ENCODE measurements at regions not wholly inside any gene's neighbourhood (a gene's known extent, or its start where the extent isn't known, plus 50 kb on each side); places are given as distances from the start of the nearest gene placed in this dataset.

DNA sequence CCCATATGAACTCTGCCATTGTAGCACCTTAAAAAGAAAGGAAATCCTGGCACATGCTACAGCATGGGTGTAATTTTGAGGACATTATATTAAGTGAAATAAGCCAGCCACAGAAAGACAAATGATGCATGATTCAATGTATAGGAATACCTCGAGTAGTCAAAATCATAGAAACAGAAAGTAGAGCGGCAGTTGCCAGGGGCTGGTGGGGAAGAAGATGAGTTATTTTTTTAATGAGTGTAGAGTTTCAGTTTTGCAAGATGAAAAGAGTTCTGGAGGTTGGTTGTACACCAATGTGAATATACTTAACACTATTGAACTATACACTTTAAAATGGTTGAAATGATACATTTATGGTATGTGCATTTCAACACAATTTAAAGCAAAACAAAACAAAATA is 133.0 kb downstream of the ZDHHC21 start:
- no peak for DNase-seq

DNA sequence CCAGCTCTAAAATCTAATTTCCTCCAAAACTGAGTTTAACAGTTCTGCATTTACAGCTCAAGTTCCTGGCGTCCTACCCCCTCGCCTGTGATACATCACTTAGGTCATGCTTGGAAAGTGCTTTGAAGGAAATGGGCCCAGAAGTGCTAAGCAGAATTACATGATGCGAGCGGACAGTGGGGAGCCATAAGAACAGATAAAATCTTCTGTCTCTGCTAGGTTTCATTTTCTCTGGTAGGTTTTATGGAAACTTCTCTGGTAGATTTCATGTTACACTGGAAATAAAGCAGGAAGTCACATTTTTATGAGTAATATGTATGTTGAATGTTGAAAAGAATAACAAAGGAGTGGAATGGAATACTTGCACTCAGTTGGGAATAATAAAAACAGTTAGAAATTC is 138.3 kb downstream of the ZDHHC21 start:
- no peak for DNase-seq

DNA sequence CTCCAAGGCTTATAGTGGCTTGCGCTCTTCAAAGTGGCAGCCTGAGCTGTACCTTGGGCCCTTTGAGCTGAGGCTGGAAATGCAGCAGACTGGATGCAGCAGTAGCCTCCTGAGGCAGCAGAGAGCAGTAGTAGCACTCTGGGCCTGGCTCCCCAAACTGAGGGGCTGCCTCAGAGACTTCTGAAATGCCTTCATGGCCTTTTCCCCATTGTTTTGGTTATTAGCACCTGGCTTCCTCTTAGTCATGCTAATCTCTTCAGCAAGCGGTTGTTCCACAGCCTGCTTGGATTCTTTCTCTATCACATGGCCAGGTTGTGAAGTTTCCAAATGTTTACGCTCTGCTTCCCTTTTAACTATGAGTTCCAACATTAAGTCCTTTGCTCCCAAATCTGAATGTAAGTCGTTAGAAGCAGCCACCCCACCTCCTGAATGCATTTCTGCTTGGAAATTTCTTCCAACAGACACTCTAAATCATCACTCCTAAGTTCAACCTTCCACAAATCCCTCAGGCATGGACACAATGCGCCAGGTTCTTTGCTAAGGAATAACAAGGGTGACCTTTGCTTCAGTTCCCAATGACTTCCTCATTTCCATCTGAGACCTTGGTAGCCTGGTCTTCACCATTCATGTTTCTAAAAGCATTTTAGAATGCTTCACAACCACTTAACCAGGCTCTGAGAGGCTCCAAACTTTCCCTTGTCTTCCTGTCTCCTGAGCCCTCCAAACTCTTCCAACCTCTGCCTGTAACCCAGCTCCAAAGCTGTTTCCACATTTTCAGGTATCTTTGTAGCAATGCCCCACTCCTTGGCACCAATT is 145.8 kb downstream of the ZDHHC21 start:
- DNase-seq, result no peak

DNA sequence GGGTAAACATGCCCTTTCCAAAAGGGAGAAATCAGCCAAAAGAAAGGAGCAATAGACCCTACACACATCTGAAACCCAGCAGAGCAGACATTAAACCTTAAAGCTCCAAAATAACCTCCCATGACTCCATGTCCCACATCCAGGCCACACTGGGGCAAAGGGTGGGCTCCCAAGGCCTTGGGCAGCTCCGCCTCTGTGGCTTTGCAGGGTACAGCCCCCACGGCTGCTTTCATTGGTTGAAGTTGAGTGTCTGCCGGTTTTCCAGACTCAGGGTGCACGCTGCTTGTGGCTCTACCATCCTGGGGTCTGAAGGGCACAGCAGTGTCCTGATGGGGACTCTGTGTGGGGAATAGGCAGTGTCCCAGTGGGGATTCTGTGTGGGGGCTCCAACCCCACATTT is 146.5 kb downstream of the ZDHHC21 start:
- DNase-seq, result no peak

DNA sequence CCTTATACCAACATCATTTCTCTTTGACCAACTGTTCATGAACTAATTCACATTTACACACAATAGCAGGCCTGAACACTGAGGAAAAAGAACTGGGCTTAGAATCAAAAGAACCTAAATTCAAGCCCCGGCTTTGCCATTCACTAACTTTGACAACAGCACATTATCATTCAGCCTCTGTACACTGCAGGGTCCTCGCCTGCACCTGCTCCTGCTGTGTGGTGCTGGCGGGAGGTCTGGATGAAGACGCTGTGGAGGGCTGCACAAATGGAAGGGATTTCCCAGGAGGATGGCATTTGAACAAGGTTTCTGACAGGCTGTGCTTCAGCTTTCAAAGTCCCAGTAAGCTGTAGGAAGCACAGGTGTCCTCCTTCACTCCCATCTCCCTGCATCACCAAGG is 151.2 kb downstream of the ZDHHC21 start:
- DNase-seq, result no peak

DNA sequence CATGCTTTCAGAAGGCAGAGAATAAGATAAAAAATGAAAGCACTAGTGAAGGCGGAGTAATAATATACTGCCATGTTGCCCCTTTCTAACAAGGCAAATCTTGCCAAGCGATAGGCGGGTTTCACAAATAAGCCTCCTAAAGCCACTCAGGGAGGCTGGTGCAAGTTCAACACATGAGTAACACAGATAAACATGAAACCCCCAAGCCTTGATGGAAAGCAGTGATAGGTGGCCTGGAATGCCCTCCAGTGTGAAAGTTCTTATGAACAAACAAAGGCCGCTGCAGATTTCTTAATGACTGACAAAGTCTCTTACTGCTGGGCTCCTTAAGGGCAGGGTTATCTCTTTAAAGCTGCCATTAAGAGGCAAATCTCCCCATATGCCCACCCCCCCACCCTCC is 154.7 kb downstream of the ZDHHC21 start:
- DNase-seq, result no peak

DNA sequence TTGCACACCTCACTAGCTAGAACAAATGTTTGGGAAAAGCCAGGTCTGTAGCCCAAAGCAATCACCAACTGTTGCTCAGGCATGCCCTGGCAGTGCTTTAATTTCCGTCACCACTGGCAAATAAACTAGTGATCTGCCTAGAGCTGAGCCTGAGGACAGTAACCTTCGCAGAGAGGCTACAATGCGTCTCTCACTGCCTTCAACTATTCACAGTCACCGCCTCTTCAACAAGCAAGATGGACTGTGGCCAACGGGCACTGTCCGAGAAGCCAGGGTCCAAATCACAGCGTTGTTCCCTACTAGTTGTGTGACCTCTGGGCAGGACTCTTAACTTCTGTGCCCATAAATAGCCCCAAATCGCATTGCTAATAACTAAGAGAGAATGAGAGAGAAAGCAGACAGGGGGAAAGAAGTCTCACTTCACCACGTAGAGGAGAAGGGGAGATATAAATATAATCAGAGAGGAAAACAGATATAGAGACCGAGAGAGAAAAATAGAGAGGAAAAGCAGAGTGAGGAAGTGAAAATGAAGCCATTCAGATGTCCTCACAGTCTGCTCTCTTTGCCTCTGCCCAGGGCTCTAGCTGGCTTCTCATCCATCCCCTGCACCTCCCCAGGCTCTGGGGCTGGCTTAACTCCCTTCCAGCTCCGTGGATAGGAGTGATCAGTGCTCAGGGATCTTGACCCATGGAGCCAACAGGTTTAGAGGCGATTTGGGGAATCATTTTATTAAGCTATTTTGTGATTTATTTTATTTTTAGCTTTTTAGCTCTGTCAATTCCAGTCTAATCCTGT is 157.9 kb downstream of the ZDHHC21 start:
- no peak for DNase-seq

DNA sequence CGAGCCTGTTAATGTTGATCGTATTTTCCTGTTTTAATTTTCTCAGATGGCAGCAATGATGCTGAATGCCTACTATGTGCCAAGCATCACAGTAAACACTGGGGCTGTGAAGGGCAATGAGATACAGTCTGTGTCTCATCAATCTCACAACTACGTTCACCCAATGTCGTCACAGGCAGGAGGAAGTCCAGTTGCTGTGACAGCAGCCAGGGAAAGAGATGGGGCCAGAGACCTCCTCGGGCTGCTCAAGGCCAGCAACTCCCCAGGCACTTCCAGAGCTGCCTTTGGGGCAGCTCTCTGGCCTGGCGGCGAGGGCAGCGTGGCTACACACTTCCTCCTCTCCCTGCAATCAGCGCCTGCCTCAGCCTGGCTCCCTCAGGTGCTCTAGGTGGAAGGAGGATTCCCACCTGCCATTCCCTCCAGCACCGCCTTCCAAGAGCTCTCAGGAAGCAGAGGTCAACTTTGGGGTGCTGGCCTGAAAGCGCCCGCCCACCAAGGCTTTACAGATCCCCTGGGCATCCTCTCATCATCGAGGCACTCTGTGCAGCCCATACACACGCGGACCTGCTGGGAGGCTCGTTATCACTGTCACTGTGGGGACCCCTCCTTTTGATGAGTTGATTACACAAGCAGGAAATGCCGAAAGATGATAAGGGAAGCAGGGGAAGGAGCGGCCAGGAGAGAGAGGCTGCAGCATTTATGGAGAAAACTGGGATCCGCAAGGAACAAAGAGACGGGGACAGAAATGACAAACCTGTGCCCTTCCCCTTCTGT is 159.2 kb downstream of the ZDHHC21 start:
- DNase-seq, result no peak

DNA sequence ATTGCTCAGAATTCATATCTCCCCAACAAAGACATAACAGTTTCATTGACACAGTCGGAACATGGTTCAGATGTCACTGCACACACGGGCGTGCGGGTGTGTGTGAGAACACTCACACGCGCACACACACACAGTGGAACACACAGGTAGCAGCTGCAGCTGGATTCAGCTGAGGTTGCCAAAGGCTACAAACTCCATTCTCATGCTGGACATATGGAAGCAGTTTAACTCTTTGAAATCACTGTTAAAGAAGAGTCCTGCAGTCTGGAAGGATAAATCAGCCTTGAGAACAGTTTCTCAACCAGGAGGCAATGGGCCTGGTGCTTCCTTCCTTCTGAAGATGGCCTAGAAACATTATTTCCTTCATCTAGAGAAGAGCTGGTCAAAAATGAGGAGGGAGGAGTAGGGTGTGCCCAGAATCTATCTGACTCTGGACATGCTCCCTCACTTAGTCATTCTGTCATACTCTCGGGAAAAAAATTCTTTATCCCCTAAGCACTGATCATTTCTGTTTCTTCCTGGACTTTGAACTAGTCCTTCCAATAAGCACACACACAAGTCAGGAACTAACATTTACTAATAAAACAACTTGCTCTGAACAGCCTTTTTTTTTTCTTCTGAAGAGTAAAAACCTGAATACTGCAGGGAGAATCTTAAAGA is 160.6 kb downstream of the ZDHHC21 start:
- no peak for DNase-seq

DNA sequence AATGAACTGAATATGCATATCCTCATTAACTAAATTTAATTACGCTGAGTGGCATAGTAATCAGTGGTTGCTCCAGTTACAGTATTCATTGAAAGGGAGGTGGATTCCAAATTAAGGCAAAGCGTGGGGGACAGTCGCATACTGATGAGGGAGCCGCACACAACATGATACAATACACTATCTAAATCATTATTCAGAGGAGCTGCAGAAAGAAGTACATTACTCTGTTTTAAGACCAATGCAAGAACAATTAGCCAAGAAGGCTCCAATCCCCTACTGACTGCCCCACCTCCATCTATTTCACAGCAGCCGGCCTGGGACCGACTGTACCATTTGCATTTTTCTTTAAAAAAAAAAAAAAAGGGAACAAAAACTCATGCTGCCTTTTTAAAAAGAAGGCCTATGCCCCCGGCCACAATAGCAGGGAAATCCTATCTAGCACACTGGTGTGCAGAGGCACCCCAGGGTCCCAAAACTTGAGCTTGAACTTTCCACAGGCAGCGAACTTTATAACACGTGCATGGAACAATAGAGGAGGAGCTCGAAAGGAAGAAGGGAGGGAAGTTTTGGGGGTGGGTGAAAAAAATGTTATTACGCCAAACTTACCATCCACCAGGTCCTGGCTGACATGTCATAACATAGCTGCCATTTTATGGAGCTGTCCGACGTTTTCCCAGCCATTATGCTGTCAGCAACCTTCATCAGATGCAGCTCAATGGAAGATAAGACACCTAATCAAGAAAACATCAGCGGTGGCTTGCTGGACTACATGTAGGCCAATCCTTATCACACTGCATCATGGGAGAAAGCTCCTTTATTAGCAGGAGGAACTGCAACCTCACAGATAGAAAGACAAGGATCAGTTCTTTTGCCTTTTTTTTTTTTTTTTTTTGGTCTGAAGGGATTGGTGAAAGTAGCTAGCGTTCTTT is 161.6 kb downstream of the ZDHHC21 start:
- no peak for DNase-seq

DNA sequence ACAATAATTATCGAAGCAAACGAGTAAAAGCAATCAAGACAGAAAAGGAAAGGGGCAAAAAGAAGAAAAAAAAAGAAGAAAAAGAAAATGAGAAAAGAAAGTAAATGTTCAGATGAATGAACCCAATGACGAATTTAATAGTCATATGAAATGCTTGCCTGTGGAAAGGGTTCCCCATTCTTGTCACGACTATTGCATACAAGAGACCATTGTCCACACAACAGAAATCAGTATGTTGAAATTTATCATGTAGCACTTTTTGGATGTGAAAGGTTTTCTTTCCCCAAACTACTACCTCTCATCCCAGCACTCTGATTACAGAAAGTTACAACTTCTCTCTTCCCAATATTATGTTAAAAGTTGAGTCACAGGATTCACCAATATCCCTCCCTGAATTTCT is 162.4 kb downstream of the ZDHHC21 start:
- DNase-seq, result no peak

DNA sequence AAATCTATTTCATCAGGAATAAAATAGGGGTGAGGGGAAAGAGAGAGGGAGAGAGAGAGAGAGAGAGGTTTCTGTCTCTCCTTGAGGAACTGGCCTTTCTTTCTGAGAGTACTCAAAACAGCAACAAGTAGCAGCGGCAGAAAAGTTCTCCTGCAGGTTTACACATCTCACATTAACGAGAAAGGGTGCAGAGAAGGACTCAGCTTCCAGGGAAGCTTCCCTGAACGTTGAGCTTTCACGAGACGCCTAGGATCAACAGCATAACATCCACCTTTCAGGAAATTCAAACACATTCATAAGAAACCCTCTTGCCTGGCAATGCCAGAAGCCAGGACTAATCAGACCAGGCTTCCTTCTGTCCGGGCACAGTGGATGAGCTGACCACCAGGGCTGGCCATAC is 162.9 kb downstream of the ZDHHC21 start:
- no peak for DNase-seq

DNA sequence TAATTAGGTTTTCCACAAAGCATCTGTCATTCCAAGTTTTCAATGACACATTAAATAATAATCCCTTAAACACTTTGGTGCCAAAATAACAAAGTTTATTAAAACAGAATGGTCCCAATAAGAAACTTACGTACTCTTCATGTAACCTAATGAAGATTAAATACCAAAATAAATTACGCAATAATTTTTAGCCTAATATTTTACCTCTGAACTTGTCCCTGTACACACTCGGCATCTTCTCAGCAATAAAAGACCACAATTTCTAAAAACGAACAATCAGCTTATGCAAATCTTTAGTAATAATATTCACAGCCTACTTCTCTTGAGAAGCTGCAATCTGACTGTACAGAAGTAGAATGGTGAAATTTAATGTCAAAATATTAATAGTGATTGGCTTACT is 163.6 kb downstream of the ZDHHC21 start:
- no peak for DNase-seq

DNA sequence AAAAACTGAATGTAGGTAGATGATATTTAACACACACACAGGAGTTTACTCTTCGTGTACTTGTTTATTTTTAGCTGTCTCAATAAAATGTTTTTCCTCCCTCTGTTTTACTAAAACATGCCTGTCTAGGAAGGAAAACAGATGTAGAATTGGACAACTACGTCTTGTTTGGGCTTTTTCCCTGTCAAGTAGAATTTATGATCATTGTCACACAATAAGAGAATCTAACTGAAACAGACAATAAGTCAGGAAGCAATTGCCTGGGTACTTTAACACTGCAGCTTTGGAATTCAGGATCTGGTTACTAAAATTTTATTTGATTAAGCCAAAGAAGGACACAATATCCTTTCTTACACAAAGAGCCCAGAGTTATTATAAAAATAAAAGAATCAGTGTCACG is 164.2 kb downstream of the ZDHHC21 start:
- DNase-seq, result no peak

DNA sequence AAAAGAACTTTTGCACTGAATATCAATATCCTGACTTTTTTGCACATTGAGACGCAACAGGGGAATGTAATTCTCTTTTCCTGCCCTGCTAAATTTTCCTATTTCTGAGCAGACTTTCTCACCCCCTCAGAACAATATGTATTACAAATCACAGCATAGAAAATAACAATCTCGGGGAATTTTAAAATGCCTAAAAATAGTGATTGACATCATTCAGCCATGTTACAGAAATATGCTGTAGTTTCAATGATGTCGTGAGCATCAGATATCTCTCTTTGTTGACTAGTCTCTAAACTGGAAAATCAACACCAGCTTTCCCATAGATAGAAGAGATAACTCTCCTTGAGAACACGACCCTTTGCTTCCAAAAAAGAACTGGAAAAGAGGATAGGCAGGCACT is 166.7 kb downstream of the ZDHHC21 start:
- no peak for DNase-seq

DNA sequence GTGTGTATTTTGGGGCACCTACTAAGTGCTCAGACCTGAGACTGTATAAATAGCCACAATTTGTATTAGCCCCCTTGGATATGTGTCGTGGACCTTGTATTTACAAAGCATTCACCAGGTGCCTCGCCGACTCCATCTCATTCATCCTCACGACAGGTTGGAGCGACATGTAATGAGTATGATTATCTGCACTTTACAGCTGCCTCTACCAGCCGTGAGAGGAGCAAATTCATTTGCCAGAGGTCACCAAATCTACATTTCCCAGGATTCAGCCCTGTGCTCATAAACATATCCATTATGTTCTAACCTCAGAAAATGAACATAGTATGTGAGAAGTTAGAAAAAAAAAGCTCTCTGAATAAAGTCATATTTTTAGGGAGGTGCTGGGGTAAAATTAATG is 167.4 kb downstream of the ZDHHC21 start:
- DNase-seq, result no peak

DNA sequence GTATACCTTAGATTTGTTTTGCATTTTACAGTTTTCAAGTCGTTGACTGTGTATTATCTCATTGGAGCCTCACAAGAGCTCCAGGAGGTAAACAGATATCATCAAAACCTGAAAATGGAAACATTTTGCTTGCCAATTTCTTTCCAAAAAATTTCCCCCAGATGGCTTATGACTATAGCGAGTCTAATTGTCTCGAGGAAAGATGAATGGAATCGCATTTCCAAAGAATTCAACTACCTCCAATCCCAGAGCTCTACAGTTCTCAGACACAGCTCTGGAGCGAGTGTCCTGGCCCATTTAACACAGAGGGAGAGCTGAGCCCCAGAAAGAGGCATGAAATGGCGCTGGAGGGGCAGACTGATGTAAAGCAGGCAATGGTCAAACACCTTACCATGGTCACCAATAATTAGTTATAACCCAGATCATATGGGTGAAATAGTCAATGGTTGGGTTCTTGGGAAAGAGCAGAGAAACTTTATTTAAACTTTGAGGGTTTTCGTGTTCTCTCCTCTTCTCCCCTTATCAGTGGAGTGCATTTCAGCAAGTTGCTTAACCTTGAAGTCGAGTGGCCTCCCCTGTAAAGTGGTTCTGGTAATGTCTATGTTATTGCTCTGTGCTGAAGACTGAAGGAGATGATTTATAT is 168.2 kb downstream of the ZDHHC21 start:
- no peak for DNase-seq

DNA sequence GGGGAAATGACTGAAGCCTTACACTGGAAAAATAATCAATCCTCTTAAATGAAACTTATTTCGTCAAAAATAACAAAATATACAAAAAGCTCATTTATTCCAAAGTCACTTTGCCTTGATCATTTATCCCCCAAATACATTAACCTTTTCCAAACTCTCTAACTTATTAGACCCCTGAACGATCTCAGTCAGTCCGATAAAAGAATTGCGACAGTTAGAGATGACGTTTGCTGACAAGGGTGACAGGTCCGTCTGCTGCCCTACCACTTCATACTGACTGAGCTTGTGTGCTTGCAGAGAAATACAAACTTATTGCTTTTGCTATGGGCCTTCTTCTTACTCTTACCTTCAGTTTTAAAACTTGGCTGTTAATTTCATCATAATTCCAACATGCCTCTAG is 169.7 kb downstream of the ZDHHC21 start:
- DNase-seq, result no peak

DNA sequence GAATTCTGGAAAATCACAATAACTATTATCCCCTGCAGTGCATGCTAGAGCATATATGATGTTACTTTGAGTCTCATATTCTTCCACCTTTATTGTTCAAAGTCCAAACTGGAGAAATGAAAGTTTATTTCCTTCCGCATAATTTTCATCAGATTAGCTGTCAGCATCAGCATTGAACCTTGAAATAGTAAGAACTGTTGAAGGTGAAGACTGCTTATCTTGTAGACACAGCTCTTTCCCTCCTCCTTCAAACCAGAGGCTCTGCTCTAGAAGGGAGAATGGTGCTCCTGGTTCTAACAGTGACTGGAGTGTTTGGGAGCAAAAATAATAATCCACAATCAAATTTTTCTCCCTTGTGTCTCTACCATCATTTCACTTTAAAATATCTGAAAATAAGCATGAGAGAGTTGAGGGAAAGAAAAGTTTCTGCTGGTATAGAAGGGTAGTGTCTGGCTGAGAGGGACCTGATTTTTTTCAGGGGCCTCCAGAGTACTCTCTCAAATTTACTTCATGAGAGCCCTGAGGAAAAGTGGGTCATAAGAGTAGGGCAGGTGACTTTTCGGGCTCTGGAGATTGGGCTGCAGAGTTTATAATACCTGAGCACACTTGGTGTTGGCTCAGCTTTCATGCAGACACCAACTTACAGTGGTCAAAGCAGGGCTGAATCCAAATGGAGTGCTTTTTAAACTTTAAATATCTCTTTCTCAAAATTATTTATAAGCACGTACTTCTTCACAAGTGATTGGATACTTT is 170.4 kb downstream of the ZDHHC21 start:
- DNase-seq, result no peak

DNA sequence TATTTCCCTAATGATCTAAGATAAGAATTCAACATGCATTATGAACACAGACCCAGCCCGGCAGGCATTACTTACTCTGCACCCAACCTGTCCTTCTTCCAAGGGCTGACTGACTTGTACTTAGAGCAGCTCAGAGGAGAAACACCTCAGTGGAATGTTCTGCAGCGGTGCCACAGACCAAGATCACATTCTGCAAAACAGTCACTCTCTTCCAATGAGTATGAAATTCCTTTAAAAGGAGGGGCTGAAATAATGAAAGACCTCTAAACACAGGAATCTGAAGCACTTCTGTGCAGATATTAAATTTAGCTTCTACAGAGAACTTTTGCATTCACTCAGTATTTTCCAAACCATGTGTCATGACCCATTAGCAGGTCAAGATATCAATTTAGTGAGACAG is 172.9 kb downstream of the ZDHHC21 start:
- no peak for DNase-seq

Measured in left kidney (tissue), 1 donor.